ENCODE measurements at regions not wholly inside any gene's neighbourhood (a gene's known extent, or its start where the extent isn't known, plus 50 kb on each side); places are given as distances from the start of the nearest gene placed in this dataset.

DNA sequence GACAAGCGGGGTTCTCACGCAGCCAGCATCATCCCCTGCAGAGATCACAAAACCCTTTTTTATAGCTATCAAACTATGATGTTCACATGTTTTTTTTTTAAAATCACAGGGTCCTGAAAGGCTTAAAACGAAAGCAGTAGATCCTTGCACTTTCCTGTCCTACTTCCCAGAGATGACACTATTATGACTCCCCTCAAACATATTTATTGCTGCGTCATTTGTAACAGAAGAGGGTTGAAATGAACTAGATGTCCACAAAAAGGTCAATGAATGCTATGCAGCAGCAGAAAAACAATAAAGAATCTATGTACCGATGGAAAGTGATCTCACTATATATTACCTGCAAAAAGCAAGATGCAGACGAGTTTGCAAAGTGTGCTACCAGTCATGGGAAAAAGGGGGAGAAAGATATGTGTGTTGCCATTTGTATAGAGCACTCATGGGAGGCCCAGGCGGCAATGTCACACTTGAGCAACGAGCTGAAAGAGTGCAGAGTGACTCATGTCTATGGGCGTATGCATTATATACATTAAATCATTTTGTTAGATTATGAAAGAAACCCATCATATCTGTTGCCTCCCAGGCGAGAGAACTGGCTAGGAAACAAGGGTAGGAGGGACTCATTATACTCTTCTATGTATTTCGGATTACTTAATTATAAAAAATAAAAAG, 68.9 kb upstream of the PARP1 start:
- RAD21 ChIA-PET (ENCODE audit: low non-redundant PET in 1 of 2, low total read pairs in 2 of 2, uncharacterized antibody in 2 of 2, unreplicated experiment in 2 of 2): no interaction called here
- DNase-seq (ENCODE audit: low read depth, low spot score) (no peak), ATAC-seq (no peak)

More for the DNA sequence above, 68.9 kb upstream of the PARP1 start:
- Histone ChIP-seq H3K27me3 (ENCODE audit: insufficient read depth, low read length) (peaks cover 5% of the 10 kb centered on the region; the same call in 1 of the 2 replicates), H3K27ac (ENCODE audit: low read depth, low read length) (no peak overlapping the region), H3K9me3 (ENCODE audit: control insufficient read depth in 1 of 2, insufficient read depth in 1 of 2, low read depth in 1 of 2, low read length in 2 of 2) (no peaks in the 10 kb centered on the region), H3K9ac (ENCODE audit: low read length) (no peak overlapping the region), H3K4me1 (ENCODE audit: control insufficient read depth in 1 of 2, insufficient read depth in 2 of 2, low read length in 2 of 2) (no peaks in the 10 kb centered on the region), H2AFZ (ENCODE audit: low read depth, low read length, poor library complexity, severe bottlenecking) (no peak overlapping the region), H3K4me2 (ENCODE audit: low read length) (no peak overlapping the region), H4K20me1 (ENCODE audit: insufficient read depth) (no peaks in the 10 kb centered on the region), H3K4me3 (replicated peaks in 1 of 2; ENCODE audit: low read depth in 1 of 2, low read length in 2 of 2) (no peak overlapping the region), H3K79me2 (ENCODE audit: insufficient read depth, low read length) (no peaks in the 10 kb centered on the region), H3K36me3 (ENCODE audit: control insufficient read depth in 1 of 2, insufficient read depth in 2 of 2, low read length in 2 of 2) (no peaks in the 10 kb centered on the region), H3K9me2 (ENCODE audit: insufficient read depth) (no peaks in the 10 kb centered on the region)
- ChIA-PET CTCF (no interaction called here), POLR2A (no interaction called here)
- intact Hi-C loops (cut with micrococcal nuclease): no loop called here
- TF ChIP-seq, protein P1, sequence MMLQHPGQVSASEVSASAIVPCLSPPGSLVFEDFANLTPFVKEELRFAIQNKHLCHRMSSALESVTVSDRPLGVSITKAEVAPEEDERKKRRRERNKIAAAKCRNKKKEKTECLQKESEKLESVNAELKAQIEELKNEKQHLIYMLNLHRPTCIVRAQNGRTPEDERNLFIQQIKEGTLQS (IDR thresholded peaks at IDR 0.05): no peak
- TF ChIP-seq ZFX (IDR thresholded peaks at IDR 0.05) (no peak), CEBPB (IDR thresholded peaks at IDR 0.05; ENCODE audit: low read depth) (no peak), EZH2phosphoT487 (IDR thresholded peaks at IDR 0.05; ENCODE audit: borderline replicate concordance) (no peak), POLR2A (IDR thresholded peaks at IDR 0.05; ENCODE audit: borderline replicate concordance, extremely low read depth, insufficient read depth, insufficient read length) (no peak), JUND (IDR thresholded peaks at IDR 0.05) (no peak), FOSL1 (IDR thresholded peaks at IDR 0.05; ENCODE audit: low read depth) (no peak), POLR2AphosphoS5 (IDR thresholded peaks at IDR 0.05; ENCODE audit: low read depth, low read length) (no peak), EZH2 (IDR thresholded peaks at IDR 0.05) (no peak), ELF1 (IDR thresholded peaks at IDR 0.05; ENCODE audit: borderline replicate concordance, low read depth) (no peak), RAD21 (IDR thresholded peaks at IDR 0.05; ENCODE audit: low read depth) (no peak), SIN3A (IDR thresholded peaks at IDR 0.05; ENCODE audit: low read depth) (no peak), YY1 (IDR thresholded peaks at IDR 0.05; ENCODE audit: extremely low read depth, insufficient replicate concordance, low read depth, low read length) (no peak), TCF7L2 (IDR thresholded peaks at IDR 0.05; ENCODE audit: borderline replicate concordance, extremely low read depth, insufficient read depth, insufficient read length) (no peak), CBX3 (IDR thresholded peaks at IDR 0.05; ENCODE audit: low read depth) (no peak), SP1 (IDR thresholded peaks at IDR 0.05; ENCODE audit: low read depth) (no peak), EGR1 (IDR thresholded peaks at IDR 0.05; ENCODE audit: low read depth) (no peak)
- TF ChIP-seq, protein P2, sequence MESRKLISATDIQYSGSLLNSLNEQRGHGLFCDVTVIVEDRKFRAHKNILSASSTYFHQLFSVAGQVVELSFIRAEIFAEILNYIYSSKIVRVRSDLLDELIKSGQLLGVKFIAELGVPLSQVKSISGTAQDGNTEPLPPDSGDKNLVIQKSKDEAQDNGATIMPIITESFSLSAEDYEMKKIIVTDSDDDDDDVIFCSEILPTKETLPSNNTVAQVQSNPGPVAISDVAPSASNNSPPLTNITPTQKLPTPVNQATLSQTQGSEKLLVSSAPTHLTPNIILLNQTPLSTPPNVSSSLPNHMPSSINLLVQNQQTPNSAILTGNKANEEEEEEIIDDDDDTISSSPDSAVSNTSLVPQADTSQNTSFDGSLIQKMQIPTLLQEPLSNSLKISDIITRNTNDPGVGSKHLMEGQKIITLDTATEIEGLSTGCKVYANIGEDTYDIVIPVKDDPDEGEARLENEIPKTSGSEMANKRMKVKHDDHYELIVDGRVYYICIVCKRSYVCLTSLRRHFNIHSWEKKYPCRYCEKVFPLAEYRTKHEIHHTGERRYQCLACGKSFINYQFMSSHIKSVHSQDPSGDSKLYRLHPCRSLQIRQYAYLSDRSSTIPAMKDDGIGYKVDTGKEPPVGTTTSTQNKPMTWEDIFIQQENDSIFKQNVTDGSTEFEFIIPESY (IDR thresholded peaks at IDR 0.05; ENCODE audit: extremely low read depth, insufficient replicate concordance, low read length): no peak
- TF ChIP-seq, protein P3, sequence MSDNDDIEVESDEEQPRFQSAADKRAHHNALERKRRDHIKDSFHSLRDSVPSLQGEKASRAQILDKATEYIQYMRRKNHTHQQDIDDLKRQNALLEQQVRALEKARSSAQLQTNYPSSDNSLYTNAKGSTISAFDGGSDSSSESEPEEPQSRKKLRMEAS (IDR thresholded peaks at IDR 0.05): no peak
- TF ChIP-seq, protein P4, sequence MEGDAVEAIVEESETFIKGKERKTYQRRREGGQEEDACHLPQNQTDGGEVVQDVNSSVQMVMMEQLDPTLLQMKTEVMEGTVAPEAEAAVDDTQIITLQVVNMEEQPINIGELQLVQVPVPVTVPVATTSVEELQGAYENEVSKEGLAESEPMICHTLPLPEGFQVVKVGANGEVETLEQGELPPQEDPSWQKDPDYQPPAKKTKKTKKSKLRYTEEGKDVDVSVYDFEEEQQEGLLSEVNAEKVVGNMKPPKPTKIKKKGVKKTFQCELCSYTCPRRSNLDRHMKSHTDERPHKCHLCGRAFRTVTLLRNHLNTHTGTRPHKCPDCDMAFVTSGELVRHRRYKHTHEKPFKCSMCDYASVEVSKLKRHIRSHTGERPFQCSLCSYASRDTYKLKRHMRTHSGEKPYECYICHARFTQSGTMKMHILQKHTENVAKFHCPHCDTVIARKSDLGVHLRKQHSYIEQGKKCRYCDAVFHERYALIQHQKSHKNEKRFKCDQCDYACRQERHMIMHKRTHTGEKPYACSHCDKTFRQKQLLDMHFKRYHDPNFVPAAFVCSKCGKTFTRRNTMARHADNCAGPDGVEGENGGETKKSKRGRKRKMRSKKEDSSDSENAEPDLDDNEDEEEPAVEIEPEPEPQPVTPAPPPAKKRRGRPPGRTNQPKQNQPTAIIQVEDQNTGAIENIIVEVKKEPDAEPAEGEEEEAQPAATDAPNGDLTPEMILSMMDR (IDR thresholded peaks at IDR 0.05 in 2 of 3, conservative IDR thresholded peaks at IDR 0.05 in 1 of 3; ENCODE audit: borderline replicate concordance in 1 of 3, insufficient read depth in 1 of 3, low read depth in 2 of 3, low read length in 2 of 3): no peak
- BruUV-seq (replicated peaks): no TSS peak

Data from HCT116 (cell line).